HUES48 (cell line): ENCODE measurements at regions not wholly inside any gene's neighbourhood (a gene's known extent, or its start where the extent isn't known, plus 50 kb on each side); places are given as distances from the start of the nearest gene placed in this dataset.

ENCODE experiments used
- H3K27ac ChIP-seq: one replicate; pipeline ENCODE4 v1.7.0; 2013; ENCODE audit warnings: low read depth, low read length, inconsistent platforms
- H3K27me3 ChIP-seq: 2 replicates; pipeline ENCODE4 v1.6.1; 2013; ENCODE audit warnings: mild to moderate bottlenecking, low read length; ENCODE audit not compliant: control insufficient read depth, insufficient read depth
- H3K36me3 ChIP-seq: 2 replicates; pipeline ENCODE4 v1.6.1; 2013; ENCODE audit warnings: low read length; ENCODE audit not compliant: control insufficient read depth, insufficient read depth
- H3K4me1 ChIP-seq: 2 replicates; pipeline ENCODE4 v1.6.1; 2013; ENCODE audit warnings: mild to moderate bottlenecking, low read length; ENCODE audit not compliant: control insufficient read depth, insufficient read depth
- H3K4me3 ChIP-seq: 2 replicates; pipeline ENCODE4 v1.5.1; 2013; ENCODE audit warnings: mild to moderate bottlenecking, low read depth, low read length
- H3K9ac ChIP-seq: 2 replicates; pipeline ENCODE4 v1.6.1; 2013; ENCODE audit warnings: mild to moderate bottlenecking, low read depth, low read length, moderate library complexity
- H3K9me3 ChIP-seq: 2 replicates; pipeline ENCODE4 v1.6.1; 2013; ENCODE audit warnings: low read length; ENCODE audit not compliant: control insufficient read depth, insufficient read depth

DNA sequence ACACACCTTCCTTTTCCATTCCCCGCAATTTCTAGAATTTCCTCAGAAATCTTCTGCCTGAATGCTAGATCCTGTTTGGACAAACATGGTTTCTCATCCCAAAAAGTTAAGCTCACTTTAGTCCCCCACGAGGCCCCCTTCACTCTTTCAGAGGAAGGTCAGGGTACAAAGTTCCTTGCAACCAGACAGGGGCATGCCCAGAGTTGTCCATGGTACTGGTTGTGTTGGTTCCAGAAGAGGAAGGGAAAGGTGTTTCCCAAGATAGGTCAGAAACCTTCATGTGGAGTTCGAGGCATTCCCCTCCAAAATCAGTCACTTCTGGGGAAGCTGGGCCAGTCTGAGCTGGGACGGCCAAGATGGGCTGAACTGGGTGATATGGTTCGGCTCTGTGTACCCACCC is 167.6 kb upstream of the MAFB start:
- no peaks in the 10 kb centered on the region for H3K36me3 ChIP-seq
- H3K9ac ChIP-seq, result no peak overlapping the region
- H3K4me3 ChIP-seq, result no peak overlapping the region
- H3K4me1 ChIP-seq, result peaks cover 22% of the 10 kb centered on the region
- no peaks in the 10 kb centered on the region for H3K9me3 ChIP-seq
- H3K27ac ChIP-seq, result no peak overlapping the region
- H3K27me3 ChIP-seq, result no peaks in the 10 kb centered on the region

DNA sequence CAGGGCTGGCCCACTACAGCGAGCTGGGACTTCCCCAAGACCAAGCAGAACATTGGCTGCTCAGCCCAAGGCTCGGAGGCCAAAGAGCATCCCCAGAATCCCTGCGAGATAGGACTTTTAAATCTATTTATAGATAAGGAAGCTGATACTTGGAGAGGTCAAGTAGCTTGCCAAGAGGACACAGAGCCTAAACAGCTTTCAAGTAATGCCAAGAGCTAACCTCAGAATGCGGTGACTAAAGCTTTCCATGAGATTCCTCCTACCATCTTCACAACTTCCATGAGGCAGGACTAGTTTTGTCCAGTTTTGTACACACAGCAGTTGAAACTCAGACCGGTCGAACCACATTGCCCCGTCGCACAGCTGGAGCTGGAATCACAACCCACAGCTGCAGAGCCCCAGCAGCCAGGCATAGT is 168.1 kb upstream of the TOP1 start:
- Histone ChIP-seq H3K27ac (no peak overlapping the region), H3K4me3 (no peak overlapping the region), H3K9me3 (no peaks in the 10 kb centered on the region), H3K4me1 (peaks cover 22% of the 10 kb centered on the region), H3K27me3 (no peaks in the 10 kb centered on the region), H3K36me3 (no peaks in the 10 kb centered on the region), H3K9ac (no peak overlapping the region)

DNA sequence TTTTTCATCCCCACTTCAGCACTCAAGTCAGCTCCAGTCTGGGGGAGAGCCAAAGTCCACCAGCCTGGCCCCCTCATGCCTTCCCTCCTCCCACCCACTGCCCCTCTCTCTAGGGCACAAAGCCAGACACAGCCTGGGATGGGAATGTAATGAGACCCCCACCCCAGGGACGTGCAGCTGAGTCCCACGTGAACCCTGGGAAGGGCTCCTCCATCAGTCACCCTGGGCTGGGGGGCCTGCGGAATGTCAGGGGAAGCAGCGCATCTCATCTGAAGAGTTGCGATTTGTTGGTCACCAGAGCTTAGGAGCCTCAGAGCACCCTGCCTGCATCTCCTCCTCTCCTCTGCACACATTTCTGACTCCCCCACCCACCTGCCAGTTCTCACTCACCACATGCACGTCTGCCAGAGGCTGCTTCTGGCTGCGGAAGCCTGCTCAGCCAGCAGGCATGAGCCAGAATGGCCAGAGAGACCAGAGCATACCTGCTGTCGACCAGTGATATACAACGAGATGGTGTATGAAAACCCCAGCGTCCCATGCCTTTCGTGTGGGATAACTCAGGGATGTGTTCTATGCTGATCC is 167.1 kb upstream of the TOP1 start:
- H3K9ac ChIP-seq, result no peak overlapping the region
- no peaks in the 10 kb centered on the region for H3K27me3 ChIP-seq
- H3K4me1 ChIP-seq, result peaks cover 22% of the 10 kb centered on the region

DNA sequence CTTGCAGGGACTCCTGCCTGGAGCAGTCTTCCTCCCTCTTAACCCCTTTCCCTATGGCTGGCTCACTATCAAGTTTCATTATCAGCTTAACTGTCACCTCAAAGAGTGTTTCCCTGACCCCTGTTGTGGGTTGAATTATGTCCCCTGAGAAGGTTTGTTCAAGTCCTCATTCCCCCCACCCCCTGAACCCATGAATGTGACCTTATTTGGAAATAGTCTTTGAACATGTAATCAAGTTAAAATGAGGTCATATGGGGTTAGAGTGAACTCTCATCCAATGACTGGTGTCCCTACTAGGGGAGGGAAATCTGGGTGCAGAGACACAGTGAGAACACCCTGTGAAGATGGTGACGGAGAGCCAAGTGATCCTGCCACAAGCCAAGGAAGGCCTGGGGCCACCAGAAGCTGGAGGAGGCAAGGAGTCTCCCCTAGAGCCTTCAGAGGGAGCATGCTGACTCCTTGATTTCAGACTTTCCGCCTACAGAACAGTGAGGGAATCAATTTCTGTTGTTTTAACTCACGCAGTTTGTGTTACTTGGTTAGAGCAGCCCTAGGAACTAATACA is 165.2 kb upstream of the TOP1 start:
- Histone ChIP-seq H3K4me1 (peaks cover 13% of the 10 kb centered on the region), H3K36me3 (no peaks in the 10 kb centered on the region), H3K27ac (peak overlapping the region; percentile 28), H3K9me3 (no peaks in the 10 kb centered on the region), H3K4me3 (no peak overlapping the region), H3K9ac (no peak overlapping the region), H3K27me3 (no peaks in the 10 kb centered on the region)

More for the DNA sequence above, 167.1 kb upstream of the TOP1 start:
- H3K9me3 ChIP-seq, result no peaks in the 10 kb centered on the region
- no peak overlapping the region for H3K4me3 ChIP-seq
- no peak overlapping the region for H3K27ac ChIP-seq
- H3K36me3 ChIP-seq, result no peaks in the 10 kb centered on the region

DNA sequence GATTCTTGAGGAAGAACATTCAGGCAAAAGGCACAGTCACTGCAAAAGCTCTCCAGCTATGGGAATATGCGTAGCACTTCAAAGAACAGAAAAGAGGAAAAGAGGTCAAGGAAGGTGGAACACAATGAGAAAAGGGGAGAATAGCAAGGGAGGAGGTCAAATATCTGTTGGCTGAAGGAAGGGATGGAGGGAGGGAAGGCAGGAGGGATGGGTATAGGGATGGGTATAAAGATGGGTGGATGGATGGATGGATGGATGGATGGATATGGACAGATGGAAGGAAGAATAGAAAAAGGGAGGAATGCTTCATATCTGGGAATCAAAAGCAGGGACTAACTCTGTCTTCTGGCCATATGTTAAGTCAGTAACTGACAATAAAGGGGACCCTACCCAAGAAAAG is 164.2 kb upstream of the TOP1 start:
- H3K9me3 ChIP-seq, result no peaks in the 10 kb centered on the region
- peaks cover 3% of the 10 kb centered on the region; the same call in 1 of the 2 replicates for H3K4me1 ChIP-seq
- no peak overlapping the region for H3K9ac ChIP-seq
- H3K27me3 ChIP-seq, result no peaks in the 10 kb centered on the region
- no peak overlapping the region for H3K4me3 ChIP-seq
- no peaks in the 10 kb centered on the region for H3K36me3 ChIP-seq
- no peak overlapping the region for H3K27ac ChIP-seq

DNA sequence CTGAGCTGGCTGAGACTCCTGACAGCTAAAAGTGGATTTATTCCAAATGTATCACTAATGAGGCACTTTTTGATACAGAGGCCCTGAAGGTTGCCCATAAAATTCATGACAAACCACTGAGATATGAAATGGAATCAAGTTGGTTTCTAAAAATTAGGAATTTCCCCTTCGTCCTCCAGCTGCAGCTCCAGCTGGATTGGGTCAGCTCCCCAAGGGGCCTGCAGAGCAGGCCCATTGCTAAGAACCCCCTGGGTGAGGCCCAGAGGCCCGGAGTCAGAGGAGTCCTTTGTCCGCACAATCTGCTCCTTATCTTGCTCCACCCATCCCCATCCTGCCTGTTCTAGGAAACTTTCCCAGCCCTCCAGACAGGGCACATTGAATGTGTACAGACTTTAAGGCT is 163.5 kb upstream of the TOP1 start:
- H3K4me3 ChIP-seq, result no peak overlapping the region
- no peak overlapping the region for H3K9ac ChIP-seq
- no peaks in the 10 kb centered on the region for H3K4me1 ChIP-seq
- H3K27me3 ChIP-seq, result no peaks in the 10 kb centered on the region
- H3K9me3 ChIP-seq, result no peaks in the 10 kb centered on the region
- H3K27ac ChIP-seq, result no peak overlapping the region
- no peaks in the 10 kb centered on the region for H3K36me3 ChIP-seq

DNA sequence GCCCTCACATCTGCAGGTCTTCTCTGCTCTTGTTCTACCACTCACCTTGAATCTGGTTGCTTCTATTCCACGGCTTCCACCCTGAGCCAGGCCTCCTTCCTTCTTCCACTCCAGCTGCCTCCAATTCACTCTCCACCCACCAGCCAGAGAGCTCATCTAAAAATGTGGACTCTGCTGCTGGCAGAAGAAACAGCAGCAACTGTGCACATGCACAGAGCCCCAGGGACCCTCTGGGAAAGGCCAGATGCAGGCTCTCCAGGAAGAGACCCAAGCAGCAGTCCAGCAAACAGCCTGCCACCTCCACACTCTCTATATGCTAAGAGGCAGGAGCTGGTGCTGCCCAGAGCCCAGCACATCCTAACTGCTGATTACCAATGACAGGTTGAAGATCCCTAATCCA is 162.6 kb upstream of the TOP1 start:
- H3K27me3 ChIP-seq, result no peaks in the 10 kb centered on the region
- no peaks in the 10 kb centered on the region for H3K9me3 ChIP-seq
- no peak overlapping the region for H3K4me3 ChIP-seq
- H3K27ac ChIP-seq, result no peak overlapping the region
- no peak overlapping the region for H3K9ac ChIP-seq
- no peaks in the 10 kb centered on the region for H3K36me3 ChIP-seq
- H3K4me1 ChIP-seq, result no peaks in the 10 kb centered on the region

DNA sequence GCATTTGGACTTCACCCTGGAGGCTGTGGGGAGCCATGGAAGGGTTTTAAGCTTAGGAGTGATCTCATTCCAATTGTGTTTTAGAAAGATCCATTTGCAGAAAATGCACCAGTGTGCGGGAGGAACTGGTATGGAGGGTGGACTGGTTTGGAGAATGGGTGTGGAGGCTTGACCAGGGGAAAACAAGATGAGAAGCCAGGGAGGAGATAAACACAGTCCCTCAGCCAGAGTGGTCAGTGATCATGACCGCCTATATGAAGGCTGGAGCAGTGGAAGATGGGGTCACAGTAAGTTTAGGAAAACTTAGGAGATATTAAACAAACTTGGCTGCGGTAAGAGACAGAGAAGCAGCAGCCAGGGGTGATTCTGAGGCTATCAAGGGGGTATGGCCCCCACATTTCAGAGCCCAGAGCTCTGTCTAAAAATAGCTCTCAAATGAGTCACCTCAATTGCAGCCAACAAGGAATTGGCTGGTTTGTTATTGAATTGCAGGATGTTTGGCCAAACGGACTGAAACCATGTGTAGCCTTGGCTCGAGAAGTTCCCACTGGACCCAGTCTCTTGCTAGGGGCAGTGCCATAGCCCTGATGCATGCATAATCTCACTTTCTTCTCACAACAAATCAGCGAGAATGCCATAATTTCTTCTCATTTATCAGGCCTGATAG is 159.9 kb upstream of the TOP1 start:
- no peak overlapping the region for H3K27ac ChIP-seq
- H3K27me3 ChIP-seq, result no peaks in the 10 kb centered on the region
- no peaks in the 10 kb centered on the region for H3K36me3 ChIP-seq
- no peaks in the 10 kb centered on the region for H3K4me1 ChIP-seq
- no peak overlapping the region for H3K9ac ChIP-seq
- H3K4me3 ChIP-seq, result no peak overlapping the region
- no peaks in the 10 kb centered on the region for H3K9me3 ChIP-seq

DNA sequence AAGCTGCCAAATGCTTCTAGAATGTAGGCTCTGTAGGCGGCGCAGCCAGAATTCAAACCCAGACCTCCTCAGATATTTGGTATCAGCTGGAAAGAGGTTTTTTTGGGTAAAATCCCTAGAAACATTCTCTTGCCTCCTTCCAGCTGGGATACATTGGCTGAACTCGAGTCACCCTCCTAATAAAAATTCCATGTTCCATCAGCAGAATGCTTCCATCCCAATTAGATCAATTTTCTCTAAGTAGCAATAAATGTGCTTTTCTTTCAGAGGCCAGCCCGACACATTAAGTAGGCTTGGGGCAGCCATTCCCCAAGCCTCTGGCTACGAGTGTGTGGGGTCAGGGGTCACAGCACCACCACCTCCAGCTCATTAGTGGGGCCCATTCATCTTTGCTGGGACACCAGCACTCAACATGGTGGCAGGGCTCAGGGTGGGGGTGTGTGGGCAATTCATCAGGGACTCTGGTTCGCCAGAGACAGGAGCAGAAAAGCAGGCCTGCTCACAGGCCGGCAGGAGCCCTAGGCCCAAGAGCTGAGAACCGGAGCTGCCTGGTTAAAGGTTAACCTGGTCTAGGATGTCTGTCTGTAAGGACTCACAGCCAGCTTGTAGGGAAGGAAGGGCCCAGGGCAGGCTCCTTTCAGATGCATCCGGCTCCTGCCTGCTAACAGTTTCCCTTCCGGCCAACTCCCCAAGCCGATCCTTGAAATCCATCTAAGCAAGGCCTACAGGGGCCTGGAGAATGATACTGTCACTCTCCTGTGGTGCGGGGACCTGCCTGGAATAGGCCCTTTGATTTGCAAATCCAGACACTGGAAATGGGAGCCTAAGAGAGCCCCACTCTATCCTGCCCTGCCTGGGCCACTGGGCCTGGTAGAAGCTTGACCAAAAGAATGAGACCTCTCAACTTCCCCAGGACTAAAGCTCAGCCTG is 159.1 kb upstream of the TOP1 start:
- Histone ChIP-seq H3K9ac (no peak overlapping the region), H3K4me1 (no peaks in the 10 kb centered on the region), H3K9me3 (no peaks in the 10 kb centered on the region), H3K4me3 (no peak overlapping the region), H3K36me3 (no peaks in the 10 kb centered on the region), H3K27me3 (no peaks in the 10 kb centered on the region), H3K27ac (no peak overlapping the region)

DNA sequence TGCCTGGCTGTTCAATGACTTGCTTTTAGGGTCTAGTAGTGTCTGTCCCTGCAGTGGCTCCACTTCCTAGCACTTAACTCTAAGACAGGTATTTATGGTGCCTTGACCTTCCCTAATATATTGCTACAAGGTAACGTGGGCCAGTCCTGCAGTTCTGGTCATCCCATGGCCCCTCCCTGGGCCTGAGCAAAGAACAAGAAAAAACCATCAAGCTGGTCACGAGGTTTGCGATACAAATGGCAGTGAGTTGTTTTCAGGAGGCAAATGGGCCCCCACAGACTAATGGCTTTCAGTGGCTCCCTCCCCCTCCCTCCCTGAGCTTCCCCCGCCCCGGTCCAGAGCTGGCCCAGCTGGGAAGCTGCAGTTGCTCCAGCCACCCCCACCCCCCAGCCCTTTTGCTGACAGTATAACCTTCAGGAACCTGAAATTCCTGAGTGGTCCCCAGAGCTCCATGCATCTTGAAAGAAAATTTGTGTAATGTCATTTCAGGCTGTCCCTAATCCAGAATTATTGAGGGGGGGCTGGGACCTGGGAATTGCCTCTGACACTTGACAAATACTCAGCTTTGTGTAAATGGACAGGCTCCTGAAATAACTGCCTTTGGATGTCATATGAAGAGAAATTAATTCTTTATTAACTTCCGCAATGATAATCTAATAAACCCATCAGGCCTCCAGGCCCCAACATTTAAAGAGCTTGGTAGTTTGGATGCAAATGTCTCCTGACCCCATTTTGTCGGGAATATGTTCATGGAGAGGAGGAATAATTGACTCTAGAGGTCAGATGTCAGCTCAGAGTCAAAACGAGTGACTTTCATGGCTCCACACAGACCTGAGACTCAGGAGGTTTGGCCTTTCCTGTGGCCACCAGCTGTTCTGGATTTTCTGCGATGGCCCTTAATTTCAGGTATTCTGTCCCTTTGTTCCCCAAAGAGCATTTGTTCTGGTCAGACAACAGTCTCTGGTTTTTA is 153.2 kb upstream of the TOP1 start:
- no peak overlapping the region for H3K27ac ChIP-seq
- no peaks in the 10 kb centered on the region for H3K27me3 ChIP-seq
- no peak overlapping the region for H3K4me3 ChIP-seq
- peaks cover under 1% of the 10 kb centered on the region; the same call in 1 of the 2 replicates for H3K9me3 ChIP-seq
- no peaks in the 10 kb centered on the region for H3K36me3 ChIP-seq
- H3K9ac ChIP-seq, result no peak overlapping the region
- no peaks in the 10 kb centered on the region for H3K4me1 ChIP-seq
